B cell (primary cell): ENCODE measurements at regions not wholly inside any gene's neighbourhood (a gene's known extent, or its start where the extent isn't known, plus 50 kb on each side); places are given as distances from the start of the nearest gene placed in this dataset.

Experiments
- EZH2 ChIP-seq: IDR thresholded peaks from 2 replicates; pipeline ENCODE4 v1.6.1; 2012; ENCODE audit warnings: borderline replicate concordance, low read depth, mild to moderate bottlenecking, moderate library complexity, low read length; ENCODE audit not compliant: insufficient read depth, poor library complexity, severe bottlenecking
- TF ChIP-seq, protein P1 (sequence below): fragments of 200-600 bp; IDR thresholded peaks from one replicate; pipeline ENCODE4 v1.8.0; 2022; ENCODE audit warnings: antibody characterized with exemption, mild to moderate bottlenecking

- TF ChIP-seq, protein P1, sequence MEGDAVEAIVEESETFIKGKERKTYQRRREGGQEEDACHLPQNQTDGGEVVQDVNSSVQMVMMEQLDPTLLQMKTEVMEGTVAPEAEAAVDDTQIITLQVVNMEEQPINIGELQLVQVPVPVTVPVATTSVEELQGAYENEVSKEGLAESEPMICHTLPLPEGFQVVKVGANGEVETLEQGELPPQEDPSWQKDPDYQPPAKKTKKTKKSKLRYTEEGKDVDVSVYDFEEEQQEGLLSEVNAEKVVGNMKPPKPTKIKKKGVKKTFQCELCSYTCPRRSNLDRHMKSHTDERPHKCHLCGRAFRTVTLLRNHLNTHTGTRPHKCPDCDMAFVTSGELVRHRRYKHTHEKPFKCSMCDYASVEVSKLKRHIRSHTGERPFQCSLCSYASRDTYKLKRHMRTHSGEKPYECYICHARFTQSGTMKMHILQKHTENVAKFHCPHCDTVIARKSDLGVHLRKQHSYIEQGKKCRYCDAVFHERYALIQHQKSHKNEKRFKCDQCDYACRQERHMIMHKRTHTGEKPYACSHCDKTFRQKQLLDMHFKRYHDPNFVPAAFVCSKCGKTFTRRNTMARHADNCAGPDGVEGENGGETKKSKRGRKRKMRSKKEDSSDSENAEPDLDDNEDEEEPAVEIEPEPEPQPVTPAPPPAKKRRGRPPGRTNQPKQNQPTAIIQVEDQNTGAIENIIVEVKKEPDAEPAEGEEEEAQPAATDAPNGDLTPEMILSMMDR, result no peak
- TF ChIP-seq EZH2, result no peak
Measured at GRCh38 chr6:4472222-4472621, 304.0 kb upstream of the CDYL start.
